ENCODE measurements at regions not wholly inside any gene's neighbourhood (a gene's known extent, or its start where the extent isn't known, plus 50 kb on each side); places are given as distances from the start of the nearest gene placed in this dataset.

- TF ChIP-seq EP300 (IDR thresholded peaks at IDR 0.05; ENCODE audit: borderline replicate concordance) (no peak), TAF1 (IDR thresholded peaks at IDR 0.05; ENCODE audit: low read depth) (no peak), RAD21 (IDR thresholded peaks at IDR 0.05; ENCODE audit: low read depth) (no peak), CEBPB (IDR thresholded peaks at IDR 0.05) (no peak), ZBTB7A (IDR thresholded peaks at IDR 0.05; ENCODE audit: low read depth) (no peak), REST (IDR thresholded peaks at IDR 0.05; ENCODE audit: low read depth) (no peak)
These were observed 1969.3 kb downstream of the PCDH7 start for GRCh38 chr4:32689518-32689917.
